ENCODE measurements at regions not wholly inside any gene's neighbourhood (a gene's known extent, or its start where the extent isn't known, plus 50 kb on each side); places are given as distances from the start of the nearest gene placed in this dataset. TPM values are rescaled to one million over a fixed set of nuclear protein-coding genes. Genes with fewer than 3 reads are reported as not detected.

GRCh38 chr17:77908501-77908900, 50.0 kb upstream of the TNRC6C start:
- Histone ChIP-seq H3K9me3 (replicated peaks) (no peaks in the 10 kb centered on the region), H3K27ac (replicated peaks) (no peak overlapping the region), H3K4me3 (no peak overlapping the region), H3K27me3 (ENCODE audit: low read depth) (peaks cover 36% of the 10 kb centered on the region), H3K36me3 (no peaks in the 10 kb centered on the region), H3K4me1 (peaks cover 4% of the 10 kb centered on the region)
- intact Hi-C loops (cut with micrococcal nuclease), result no loop called here
- TF ChIP-seq, protein P1, sequence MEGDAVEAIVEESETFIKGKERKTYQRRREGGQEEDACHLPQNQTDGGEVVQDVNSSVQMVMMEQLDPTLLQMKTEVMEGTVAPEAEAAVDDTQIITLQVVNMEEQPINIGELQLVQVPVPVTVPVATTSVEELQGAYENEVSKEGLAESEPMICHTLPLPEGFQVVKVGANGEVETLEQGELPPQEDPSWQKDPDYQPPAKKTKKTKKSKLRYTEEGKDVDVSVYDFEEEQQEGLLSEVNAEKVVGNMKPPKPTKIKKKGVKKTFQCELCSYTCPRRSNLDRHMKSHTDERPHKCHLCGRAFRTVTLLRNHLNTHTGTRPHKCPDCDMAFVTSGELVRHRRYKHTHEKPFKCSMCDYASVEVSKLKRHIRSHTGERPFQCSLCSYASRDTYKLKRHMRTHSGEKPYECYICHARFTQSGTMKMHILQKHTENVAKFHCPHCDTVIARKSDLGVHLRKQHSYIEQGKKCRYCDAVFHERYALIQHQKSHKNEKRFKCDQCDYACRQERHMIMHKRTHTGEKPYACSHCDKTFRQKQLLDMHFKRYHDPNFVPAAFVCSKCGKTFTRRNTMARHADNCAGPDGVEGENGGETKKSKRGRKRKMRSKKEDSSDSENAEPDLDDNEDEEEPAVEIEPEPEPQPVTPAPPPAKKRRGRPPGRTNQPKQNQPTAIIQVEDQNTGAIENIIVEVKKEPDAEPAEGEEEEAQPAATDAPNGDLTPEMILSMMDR (IDR thresholded peaks at IDR 0.05; ENCODE audit: borderline replicate concordance), result no peak
- DNase-seq, result no peak

Small RNA genes lying in the stretch of these regions (microRNA-seq; reads per million reads assigned to microRNA genes)
- gene MIR4316, result not detected

All from left ventricle myocardium inferior (tissue), 1 donor.